LHCN-M2 (cell line): ENCODE measurements at regions not wholly inside any gene's neighbourhood (a gene's known extent, or its start where the extent isn't known, plus 50 kb on each side); places are given as distances from the start of the nearest gene placed in this dataset.
A peak's percentile ranks its signal among the peaks of the same experiment; 100 is the strongest.
"Not testable (repeated sequence)": the region's sequence is repeated elsewhere in the genome, so short reads cannot be mapped to it uniquely, and the experiment has no call there.

Source experiments
- DNase-seq: peaks from one replicate; pipeline ENCODE4 v3.0.0-alpha.2; 2012; ENCODE audit warnings: low read depth

DNA sequence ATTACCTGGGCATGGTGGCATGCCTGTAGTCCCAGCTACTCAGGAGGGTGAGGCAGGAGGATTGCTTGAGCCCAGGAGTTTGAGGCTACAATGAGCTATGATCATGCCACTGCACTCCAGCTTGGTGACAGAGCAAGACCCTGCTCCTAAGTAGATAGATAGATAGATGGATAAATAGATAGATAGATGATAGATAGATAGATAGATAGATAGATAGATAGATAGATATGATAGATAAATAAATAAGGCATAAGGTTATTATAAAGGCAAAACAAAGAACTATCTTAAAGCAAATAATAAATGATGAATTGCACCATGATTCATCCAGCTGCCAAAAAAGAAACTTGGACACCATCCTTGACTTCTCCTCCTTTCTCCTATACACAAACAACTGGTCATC is 82.0 kb upstream of the DLX6 start:
- not testable (repeated sequence) for DNase-seq

DNA sequence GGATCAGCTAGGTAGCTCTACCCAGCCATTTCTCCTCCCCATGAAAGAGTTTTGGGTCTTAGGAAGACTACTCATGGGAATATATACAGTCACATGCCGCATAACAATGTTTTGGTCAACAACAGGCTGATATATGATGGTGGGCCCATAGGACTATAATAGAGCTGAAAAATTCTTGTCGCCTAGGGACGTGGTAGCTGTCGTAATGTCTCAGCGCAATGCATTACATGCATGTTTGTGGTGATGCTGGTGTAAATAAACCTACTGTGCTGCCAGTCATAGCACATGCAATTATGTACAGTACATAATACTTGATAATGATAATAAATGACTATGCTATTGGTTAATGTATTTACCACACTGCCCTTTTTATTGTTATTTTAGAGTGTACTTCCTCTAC is 78.2 kb upstream of the DLX6 start:
- no peak for DNase-seq

DNA sequence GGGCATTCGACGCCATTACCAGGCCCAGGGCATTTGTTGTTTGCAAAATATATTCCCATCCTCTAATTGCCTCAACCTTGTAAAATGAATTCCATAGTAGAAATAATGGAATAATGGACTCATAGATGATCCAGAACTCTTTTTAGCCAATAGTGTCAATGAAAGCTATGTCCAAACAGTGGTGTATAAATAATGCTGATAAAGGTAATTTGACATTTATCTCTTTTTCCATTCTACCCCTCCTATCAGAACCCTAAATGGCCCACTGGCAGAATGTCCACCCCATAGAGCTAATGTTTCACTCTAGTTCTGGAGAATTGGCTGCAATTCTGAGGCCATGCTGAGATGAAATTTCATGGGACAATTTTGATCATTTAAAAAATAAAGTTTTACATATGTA is 76.4 kb upstream of the DLX6 start:
- no peak for DNase-seq

- no peak for DNase-seq
These were observed 73.5 kb upstream of the DLX6 start for GRCh38 chr7:96931891-96932290.

GRCh38 chr7:96933067-96933645 is 72.2 kb upstream of the DLX6 start:
- no peak for DNase-seq

DNA sequence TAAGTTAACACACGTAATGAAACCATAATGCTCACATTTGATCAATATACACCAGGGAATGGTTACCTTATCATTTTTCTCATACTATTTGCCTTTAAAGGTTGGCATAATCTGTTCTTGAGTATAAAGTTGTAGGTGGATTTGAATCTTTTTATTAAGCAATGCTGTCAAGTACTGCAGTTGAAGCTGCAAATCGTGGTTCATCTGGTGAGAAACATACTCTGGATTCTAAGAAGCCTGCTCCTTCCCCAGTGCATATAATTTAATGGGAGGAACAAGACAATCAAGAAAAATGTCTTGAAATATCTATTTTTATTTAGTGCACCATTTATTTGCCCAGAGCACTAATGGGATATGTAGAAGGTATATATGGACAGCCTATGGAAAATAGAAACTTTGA is 68.7 kb upstream of the DLX6 start:
- no peak for DNase-seq

GRCh38 chr7:96942112-96942511 is 63.2 kb upstream of the DLX6 start:
- no peak for DNase-seq

DNA sequence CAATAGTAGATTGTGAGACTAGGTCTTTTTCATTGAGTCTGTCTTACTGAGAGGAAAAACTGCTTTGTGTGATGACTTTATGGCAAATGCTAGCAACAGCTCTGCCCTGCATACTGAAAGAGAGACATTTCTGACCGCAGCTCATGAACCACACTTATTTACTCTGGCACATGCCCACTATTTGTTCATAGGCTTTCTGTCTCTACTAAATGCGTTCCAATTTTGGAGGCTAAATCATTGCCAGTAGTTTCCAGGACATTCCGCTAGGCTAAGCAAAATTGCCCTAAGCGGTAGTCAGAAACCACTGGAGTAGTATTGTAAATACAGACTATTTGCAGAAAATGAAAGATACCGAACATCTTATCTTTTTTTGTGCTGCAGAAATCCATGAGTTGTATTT is 55.6 kb upstream of the DLX6 start:
- peak; percentile 90 for DNase-seq

- DNase-seq: peak; percentile 82
These were observed 52.4 kb upstream of the DLX6 start for GRCh38 chr7:96952974-96953391.

GRCh38 chr7:96953676-96954513 is 51.5 kb upstream of the DLX6 start:
- peak; percentile 50 for DNase-seq
